GM19025 (cell line): ENCODE measurements at regions not wholly inside any gene's neighbourhood (a gene's known extent, or its start where the extent isn't known, plus 50 kb on each side); places are given as distances from the start of the nearest gene placed in this dataset.
"Not testable (repeated sequence)": the region's sequence is repeated elsewhere in the genome, so short reads cannot be mapped to it uniquely, and the experiment has no call there.

Experiments
- ATAC-seq: cut with Tn5 transposase; IDR thresholded peaks from one replicate; pipeline ENCODE4 v1.9.1; 2021; ENCODE audit warnings: mild to moderate bottlenecking, low read depth, moderate library complexity; ENCODE audit not compliant: unreplicated experiment

GRCh38 chr2:41031282-41031681 is 579.4 kb upstream of the SLC8A1 start:
- no peak for ATAC-seq

GRCh38 chr2:41032715-41033114 is 580.8 kb upstream of the SLC8A1 start:
- no peak for ATAC-seq

GRCh38 chr2:41033127-41033526 is 581.2 kb upstream of the SLC8A1 start:
- ATAC-seq, result no peak

GRCh38 chr2:41038408-41038807 is 586.5 kb upstream of the SLC8A1 start:
- ATAC-seq, result no peak

GRCh38 chr2:41039750-41040149 is 587.9 kb upstream of the SLC8A1 start:
- not testable (repeated sequence) for ATAC-seq

GRCh38 chr2:41040782-41041520 is 589.1 kb upstream of the SLC8A1 start:
- no peak for ATAC-seq

- ATAC-seq, result no peak
These were observed 590.5 kb upstream of the SLC8A1 start for GRCh38 chr2:41042343-41042742.

GRCh38 chr2:41061356-41061755 is 609.5 kb upstream of the SLC8A1 start:
- no peak for ATAC-seq

GRCh38 chr2:41062336-41062735 is 610.4 kb upstream of the SLC8A1 start:
- no peak for ATAC-seq

- no peak for ATAC-seq
These were observed 614.3 kb upstream of the SLC8A1 start for GRCh38 chr2:41066168-41066567.

GRCh38 chr2:41068740-41069139 is 616.9 kb upstream of the SLC8A1 start:
- no peak for ATAC-seq

- ATAC-seq, result no peak
These were observed 626.5 kb upstream of the SLC8A1 start for GRCh38 chr2:41078341-41078740.

GRCh38 chr2:41079011-41079410 is 627.1 kb upstream of the SLC8A1 start:
- ATAC-seq, result no peak

GRCh38 chr2:41084321-41084720 is 632.4 kb upstream of the SLC8A1 start:
- no peak for ATAC-seq

- no peak for ATAC-seq
These were observed 636.1 kb upstream of the SLC8A1 start for GRCh38 chr2:41087946-41088345.

- ATAC-seq, result no peak
These were observed 649.4 kb upstream of the SLC8A1 start for GRCh38 chr2:41101281-41101680.

GRCh38 chr2:41109744-41110143 is 657.9 kb upstream of the SLC8A1 start:
- no peak for ATAC-seq

- ATAC-seq, result no peak
These were observed 660.1 kb upstream of the SLC8A1 start for GRCh38 chr2:41111836-41112627.

GRCh38 chr2:41116106-41116797 is 664.4 kb upstream of the SLC8A1 start:
- no peak for ATAC-seq

- no peak for ATAC-seq
These were observed 667.6 kb upstream of the SLC8A1 start for GRCh38 chr2:41119489-41119888.

- no peak for ATAC-seq
These were observed 671.5 kb upstream of the SLC8A1 start for GRCh38 chr2:41123341-41123740.
